ENCODE measurements at regions not wholly inside any gene's neighbourhood (a gene's known extent, or its start where the extent isn't known, plus 50 kb on each side); places are given as distances from the start of the nearest gene placed in this dataset.

DNA sequence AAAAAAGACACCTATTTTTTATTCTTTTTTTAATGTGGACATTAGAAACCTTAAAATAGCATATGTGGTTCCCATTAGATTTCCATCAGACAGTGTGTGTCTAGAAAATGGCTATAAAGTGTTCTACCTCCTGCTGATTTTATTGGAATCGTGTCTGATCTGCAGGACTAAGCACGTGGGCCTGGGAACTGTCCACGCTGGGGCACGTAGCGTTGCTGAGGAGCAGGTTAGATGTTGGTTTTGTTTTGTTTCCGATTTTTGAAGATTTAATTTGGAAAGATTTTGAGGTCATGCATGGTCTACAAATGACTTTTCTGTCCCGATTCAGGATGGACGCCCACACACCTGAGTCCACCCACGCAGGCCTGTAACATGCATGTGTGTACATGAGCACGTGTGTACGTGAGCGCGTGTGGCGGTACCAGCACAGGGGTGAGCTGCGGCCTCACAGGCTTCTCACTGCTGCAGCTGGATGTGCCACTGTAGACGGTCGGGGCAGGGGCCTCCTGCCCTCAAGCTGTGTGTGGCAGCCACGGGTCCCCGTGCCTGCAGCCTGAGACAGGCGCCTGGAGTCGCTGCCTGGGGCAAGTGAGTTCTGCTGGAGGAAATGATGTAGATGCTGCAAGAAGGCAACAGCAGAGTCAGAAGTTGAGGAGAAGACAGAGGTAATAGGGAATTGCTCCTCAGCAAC is 99.7 kb upstream of the CTDP1 start:
- TF ChIP-seq, protein P1, sequence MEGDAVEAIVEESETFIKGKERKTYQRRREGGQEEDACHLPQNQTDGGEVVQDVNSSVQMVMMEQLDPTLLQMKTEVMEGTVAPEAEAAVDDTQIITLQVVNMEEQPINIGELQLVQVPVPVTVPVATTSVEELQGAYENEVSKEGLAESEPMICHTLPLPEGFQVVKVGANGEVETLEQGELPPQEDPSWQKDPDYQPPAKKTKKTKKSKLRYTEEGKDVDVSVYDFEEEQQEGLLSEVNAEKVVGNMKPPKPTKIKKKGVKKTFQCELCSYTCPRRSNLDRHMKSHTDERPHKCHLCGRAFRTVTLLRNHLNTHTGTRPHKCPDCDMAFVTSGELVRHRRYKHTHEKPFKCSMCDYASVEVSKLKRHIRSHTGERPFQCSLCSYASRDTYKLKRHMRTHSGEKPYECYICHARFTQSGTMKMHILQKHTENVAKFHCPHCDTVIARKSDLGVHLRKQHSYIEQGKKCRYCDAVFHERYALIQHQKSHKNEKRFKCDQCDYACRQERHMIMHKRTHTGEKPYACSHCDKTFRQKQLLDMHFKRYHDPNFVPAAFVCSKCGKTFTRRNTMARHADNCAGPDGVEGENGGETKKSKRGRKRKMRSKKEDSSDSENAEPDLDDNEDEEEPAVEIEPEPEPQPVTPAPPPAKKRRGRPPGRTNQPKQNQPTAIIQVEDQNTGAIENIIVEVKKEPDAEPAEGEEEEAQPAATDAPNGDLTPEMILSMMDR (IDR thresholded peaks at IDR 0.05): no peak
- Histone ChIP-seq H3K36me3 (no peaks in the 10 kb centered on the region), H3K27me3 (no peaks in the 10 kb centered on the region), H3K4me1 (no peaks in the 10 kb centered on the region), H3K27ac (no peak overlapping the region), H3K9ac (ENCODE audit: low read depth in 2 of 2, low read length in 2 of 2) (no peak overlapping the region), H3K9me3 (no peaks in the 10 kb centered on the region), H3K4me3 (no peak overlapping the region)
- intact Hi-C loops (cut with DNase I): no loop called here
- DNase-seq: no peak

DNA sequence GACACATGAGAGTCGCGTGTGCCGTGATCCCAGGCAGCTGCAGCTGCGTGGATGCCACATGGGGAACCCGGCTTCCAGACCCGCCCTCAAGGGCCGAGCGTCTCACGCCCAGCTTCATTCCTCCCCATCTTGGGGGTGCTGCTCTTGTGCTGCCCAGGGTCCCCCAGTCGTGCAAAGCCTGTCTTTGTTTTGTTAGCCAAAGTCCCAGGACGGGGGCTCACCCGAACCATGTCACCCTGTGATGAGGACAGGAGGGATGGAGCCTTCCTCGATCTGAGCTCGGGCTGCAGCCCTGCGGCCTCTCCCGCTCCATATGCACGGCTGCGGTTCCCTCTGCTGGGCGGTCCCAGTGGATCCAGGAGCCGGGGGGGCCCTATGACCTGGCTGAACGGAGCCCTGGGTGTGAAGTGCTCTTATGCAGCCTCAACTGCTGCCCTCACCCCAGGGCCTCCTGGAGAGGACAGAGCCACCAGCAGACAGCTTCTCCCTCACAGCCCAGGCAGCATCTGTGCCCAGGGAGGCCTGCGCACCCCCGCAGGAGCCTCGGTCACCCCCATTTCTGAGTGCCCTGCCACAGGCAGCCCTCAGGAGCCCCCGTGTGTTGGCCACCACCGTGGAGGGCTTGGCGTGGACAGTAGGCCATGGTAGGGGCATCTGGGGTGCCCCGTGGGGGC is 99.0 kb upstream of the CTDP1 start:
- no peak for DNase-seq
- TF ChIP-seq, protein P1 (IDR thresholded peaks at IDR 0.05): no peak
- Histone ChIP-seq H3K4me1 (no peaks in the 10 kb centered on the region), H3K9me3 (no peaks in the 10 kb centered on the region), H3K9ac (ENCODE audit: low read depth in 2 of 2, low read length in 2 of 2) (no peak overlapping the region), H3K4me3 (no peak overlapping the region), H3K27me3 (no peaks in the 10 kb centered on the region), H3K36me3 (no peaks in the 10 kb centered on the region), H3K27ac (no peak overlapping the region)
- intact Hi-C loops (cut with DNase I): no loop called here

- Histone ChIP-seq H3K27ac (no peak overlapping the region), H3K9ac (ENCODE audit: low read depth in 2 of 2, low read length in 2 of 2) (no peak overlapping the region), H3K27me3 (no peaks in the 10 kb centered on the region), H3K36me3 (no peaks in the 10 kb centered on the region), H3K4me1 (no peaks in the 10 kb centered on the region), H3K9me3 (no peaks in the 10 kb centered on the region), H3K4me3 (no peak overlapping the region)
- no peak for DNase-seq
- intact Hi-C loops (cut with DNase I): no loop called here
- TF ChIP-seq, protein P1 (IDR thresholded peaks at IDR 0.05): no peak
Observed at GRCh38 chr18:79581406-79581805, 98.2 kb upstream of the CTDP1 start.

GRCh38 chr18:79581911-79582310 is 97.7 kb upstream of the CTDP1 start:
- Histone ChIP-seq H3K9me3 (no peaks in the 10 kb centered on the region), H3K4me1 (no peaks in the 10 kb centered on the region), H3K4me3 (no peak overlapping the region), H3K9ac (ENCODE audit: low read depth in 2 of 2, low read length in 2 of 2) (no peak overlapping the region), H3K27ac (no peak overlapping the region), H3K27me3 (no peaks in the 10 kb centered on the region), H3K36me3 (no peaks in the 10 kb centered on the region)
- intact Hi-C loops (cut with DNase I): no loop called here
- TF ChIP-seq, protein P1 (IDR thresholded peaks at IDR 0.05): no peak
- DNase-seq: no peak

DNA sequence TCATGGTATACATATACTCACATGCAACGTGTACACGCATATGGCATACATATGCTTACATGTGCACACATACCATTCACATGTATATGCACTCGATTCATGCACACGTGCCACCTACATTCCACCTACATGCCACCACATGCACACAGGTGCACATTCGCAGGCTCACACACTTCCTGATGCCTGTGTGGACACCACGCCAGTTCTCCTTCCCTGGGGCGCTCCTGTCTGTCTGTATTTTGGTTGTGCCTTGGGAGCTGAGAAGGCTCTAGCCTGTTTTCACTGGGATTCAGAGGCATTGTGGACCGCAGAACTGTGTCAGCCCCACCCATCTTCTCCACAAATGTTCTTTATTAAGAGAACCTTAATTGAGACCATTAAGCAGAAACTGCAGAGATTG is 96.6 kb upstream of the CTDP1 start:
- intact Hi-C loops (cut with DNase I): no loop called here
- no peaks in the 10 kb centered on the region for H3K4me1 ChIP-seq

More for the DNA sequence above, 96.6 kb upstream of the CTDP1 start:
- H3K9ac ChIP-seq (ENCODE audit: low read depth in 2 of 2, low read length in 2 of 2): no peak overlapping the region
- H3K27ac ChIP-seq: no peak overlapping the region
- TF ChIP-seq, protein P1 (IDR thresholded peaks at IDR 0.05): no peak
- no peak overlapping the region for H3K4me3 ChIP-seq
- H3K27me3 ChIP-seq: no peaks in the 10 kb centered on the region
- H3K36me3 ChIP-seq: no peaks in the 10 kb centered on the region
- DNase-seq: no peak
- no peaks in the 10 kb centered on the region for H3K9me3 ChIP-seq

Measured in colonic mucosa (tissue), 4 donors.